GM23248 (cell line): ENCODE measurements at regions not wholly inside any gene's neighbourhood (a gene's known extent, or its start where the extent isn't known, plus 50 kb on each side); places are given as distances from the start of the nearest gene placed in this dataset.
"Not testable (repeated sequence)": the region's sequence is repeated elsewhere in the genome, so short reads cannot be mapped to it uniquely, and the experiment has no call there.

Experiments
- DNase-seq: peaks from one replicate; pipeline ENCODE4 v3.0.0-alpha.2; 2015
- H2AFZ ChIP-seq: fragments of 200-600 bp; sonication (generic); 2 replicates; pipeline ENCODE4 v1.6.1; 2016; ENCODE audit warnings: antibody characterized with exemption
- H3F3A ChIP-seq: fragments of 200-600 bp; sonication (generic); 2 replicates; pipeline ENCODE4 v1.6.1; 2016; ENCODE audit warnings: mild to moderate bottlenecking, antibody characterized with exemption, mixed run types; ENCODE audit not compliant: insufficient read depth
- H3K27ac ChIP-seq: fragments of 200-600 bp; sonication (generic); 2 replicates; pipeline ENCODE4 v1.5.1; 2016; ENCODE audit warnings: mild to moderate bottlenecking
- H3K27me3 ChIP-seq: fragments of 200-600 bp; sonication (generic); replicated peaks from 2 replicates; pipeline ENCODE4 v1.6.1; 2016; ENCODE audit warnings: mild to moderate bottlenecking; ENCODE audit not compliant: insufficient read depth
- H3K36me3 ChIP-seq: fragments of 200-600 bp; sonication (generic); 2 replicates; pipeline ENCODE4 v1.6.1; 2016; ENCODE audit warnings: low read depth, mild to moderate bottlenecking
- H3K4me1 ChIP-seq: fragments of 200-600 bp; sonication (generic); 2 replicates; pipeline ENCODE4 v1.6.1; 2016; ENCODE audit warnings: mild to moderate bottlenecking; ENCODE audit not compliant: insufficient read depth
- H3K4me2 ChIP-seq: fragments of 200-600 bp; sonication (generic); one replicate; pipeline ENCODE4 v1.6.1; 2016; ENCODE audit warnings: mild to moderate bottlenecking; ENCODE audit not compliant: unreplicated experiment
- H3K4me3 ChIP-seq: fragments of 200-600 bp; sonication (generic); 2 replicates; pipeline ENCODE4 v1.5.1; 2016; ENCODE audit warnings: mild to moderate bottlenecking
- H3K79me2 ChIP-seq: fragments of 200-600 bp; sonication (generic); 2 replicates; pipeline ENCODE4 v1.6.1; 2016; ENCODE audit warnings: mild to moderate bottlenecking; ENCODE audit not compliant: insufficient read depth
- H3K9ac ChIP-seq: fragments of 200-600 bp; sonication (generic); 2 replicates; pipeline ENCODE4 v1.6.1; 2016; ENCODE audit warnings: mild to moderate bottlenecking
- H3K9me2 ChIP-seq: fragments of 200-600 bp; sonication (generic); 2 replicates; pipeline ENCODE4 v1.6.1; 2016; ENCODE audit warnings: mixed run types, mild to moderate bottlenecking, moderate library complexity; ENCODE audit not compliant: insufficient read depth
- H3K9me3 ChIP-seq: fragments of 200-600 bp; sonication (generic); one replicate; pipeline ENCODE4 v1.6.1; 2017; ENCODE audit warnings: low read depth
- H4K20me1 ChIP-seq: fragments of 200-600 bp; sonication (generic); 2 replicates; pipeline ENCODE4 v1.6.0; 2016; ENCODE audit not compliant: insufficient read depth
- EZH2 ChIP-seq: fragments of 200-600 bp; sonication (generic); IDR thresholded peaks from 2 replicates; pipeline ENCODE4 v1.6.1; 2018; ENCODE audit warnings: antibody characterized with exemption, mild to moderate bottlenecking; ENCODE audit not compliant: insufficient read depth, poor library complexity, severe bottlenecking
- EZH2phosphoT487 ChIP-seq: fragments of 200-600 bp; sonication (generic); IDR thresholded peaks from 2 replicates; pipeline ENCODE4 v1.6.1; 2018; ENCODE audit warnings: antibody characterized with exemption, moderate library complexity, mild to moderate bottlenecking, low read depth; ENCODE audit not compliant: insufficient read depth
- WGBS, 2 experiments: methylation state at CpG; one replicate each; pipeline ENCODE4 v1.1.6; 2015 to 2017; ENCODE audit warnings: low lambda C conversion rate in 2 of 2, low coverage in 1 of 2; ENCODE audit errors: missing lambda C conversion rate in 2 of 2; 5-methylcytosine and 5-hydroxymethylcytosine counted together
- in situ Hi-C: fragments of 300-500 bp; cut with MboI; formaldehyde crosslinking; loops from 2 replicates; pipeline ENCODE4 v1.15.0; 2020

DNA sequence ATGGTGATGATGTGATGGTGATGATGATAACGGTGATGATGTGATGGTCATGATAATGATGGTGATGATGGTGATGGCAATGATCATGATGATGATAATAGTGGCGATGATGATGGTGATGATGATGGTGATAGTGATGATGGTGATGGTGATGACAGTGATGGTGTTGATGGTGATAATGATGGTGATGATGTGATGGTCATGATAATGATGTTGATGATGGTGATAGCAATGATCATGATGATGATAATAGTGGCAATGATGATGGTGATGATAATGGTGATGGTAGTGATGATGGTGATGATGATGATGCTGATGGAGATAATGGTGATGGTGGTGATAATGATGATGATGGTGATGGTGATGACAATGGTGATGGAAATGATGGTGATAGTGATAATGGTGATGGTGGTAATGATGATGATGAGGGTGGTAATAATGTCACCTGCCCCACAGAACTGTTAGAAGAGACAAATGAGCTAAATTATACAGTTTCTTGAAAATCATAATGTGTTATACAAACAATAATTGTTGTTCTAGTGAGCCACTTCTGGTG lies 289.9 kb downstream of the ASMT start:
- in situ Hi-C loops, result no loop called here
- DNase-seq, result no peak
- Histone ChIP-seq H3K36me3 (no peaks in the 10 kb centered on the region), H2AFZ (no peak overlapping the region), H3K4me3 (no peak overlapping the region), H3K79me2 (no peaks in the 10 kb centered on the region), H3K9me3 (no peaks in the 10 kb centered on the region), H3K9me2 (no peaks in the 10 kb centered on the region), H3K27me3 (no peaks in the 10 kb centered on the region), H4K20me1 (no peaks in the 10 kb centered on the region), H3F3A (no peaks in the 10 kb centered on the region), H3K9ac (no peak overlapping the region), H3K27ac (no peak overlapping the region), H3K4me2 (no peak overlapping the region), H3K4me1 (no peaks in the 10 kb centered on the region)
- 40 to 64% methylated on average over 2 of the region's 2 CpGs for WGBS, 2 experiments
- TF ChIP-seq EZH2 (no peak), EZH2phosphoT487 (no peak)

DNA sequence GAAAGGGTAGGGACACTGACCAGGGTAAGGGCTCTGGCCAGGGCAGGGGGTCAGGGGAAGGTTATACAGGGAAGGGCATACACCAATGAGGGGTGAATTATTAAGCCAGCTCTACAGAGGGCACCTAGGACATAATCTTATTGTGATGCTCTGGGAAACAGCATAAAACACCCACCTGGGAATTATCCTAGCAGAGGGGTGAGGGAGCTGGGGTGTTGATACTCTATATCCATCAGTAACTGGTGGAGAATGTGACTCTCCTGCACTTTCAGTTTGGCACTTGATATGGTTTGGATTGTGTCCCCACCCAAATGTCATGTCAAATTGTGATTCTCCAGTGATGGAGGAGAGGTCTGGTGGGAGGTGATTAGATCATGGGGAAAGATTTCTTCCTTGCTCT lies 291.2 kb downstream of the ASMT start:
- H3K4me3 ChIP-seq, result no peak overlapping the region
- no peaks in the 10 kb centered on the region for H3K9me2 ChIP-seq
- no peaks in the 10 kb centered on the region for H3K79me2 ChIP-seq
- no peaks in the 10 kb centered on the region for H4K20me1 ChIP-seq
- H3K36me3 ChIP-seq, result no peaks in the 10 kb centered on the region
- TF ChIP-seq EZH2phosphoT487, result no peak
- TF ChIP-seq EZH2, result no peak
- no peak overlapping the region for H3K4me2 ChIP-seq
- DNase-seq, result no peak
- H3K27me3 ChIP-seq, result no peaks in the 10 kb centered on the region
- no peaks in the 10 kb centered on the region for H3F3A ChIP-seq
- no peak overlapping the region for H3K9ac ChIP-seq
- H2AFZ ChIP-seq, result no peak overlapping the region
- in situ Hi-C loops, result no loop called here
- no peaks in the 10 kb centered on the region for H3K4me1 ChIP-seq
- H3K9me3 ChIP-seq, result no peaks in the 10 kb centered on the region
- H3K27ac ChIP-seq, result no peak overlapping the region

DNA sequence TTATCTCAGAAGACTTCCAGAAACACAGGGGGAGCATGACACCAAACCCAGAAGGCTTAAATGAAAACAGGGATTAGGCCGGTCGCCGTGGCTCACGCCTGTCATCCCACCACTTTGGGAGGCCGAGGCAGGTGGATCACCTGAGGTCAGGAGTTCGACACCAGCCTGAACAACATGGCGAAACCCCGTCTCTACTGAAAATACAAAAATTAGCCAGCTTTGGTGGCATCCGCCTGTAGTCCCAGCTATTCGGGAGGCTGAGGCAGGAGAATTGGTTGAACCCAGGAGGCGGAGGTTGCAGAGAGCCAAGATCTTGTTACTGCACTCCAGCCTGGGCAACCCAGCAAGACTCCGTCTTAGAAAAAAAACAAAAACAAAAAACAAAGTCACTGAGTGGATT lies 294.1 kb downstream of the ASMT start:
- H3F3A ChIP-seq, H3K9me2 ChIP-seq, in situ Hi-C loops, H3K27me3 ChIP-seq, H3K36me3 ChIP-seq, H3K4me2 ChIP-seq, H3K79me2 ChIP-seq, DNase-seq, H3K4me1 ChIP-seq, H4K20me1 ChIP-seq, H3K27ac ChIP-seq, H2AFZ ChIP-seq, H3K9ac ChIP-seq, H3K4me3 ChIP-seq, H3K9me3 ChIP-seq: not testable (repeated sequence)
- WGBS, 2 experiments, result 62 to 75% methylated on average over 12 of the region's 12 CpGs

DNA sequence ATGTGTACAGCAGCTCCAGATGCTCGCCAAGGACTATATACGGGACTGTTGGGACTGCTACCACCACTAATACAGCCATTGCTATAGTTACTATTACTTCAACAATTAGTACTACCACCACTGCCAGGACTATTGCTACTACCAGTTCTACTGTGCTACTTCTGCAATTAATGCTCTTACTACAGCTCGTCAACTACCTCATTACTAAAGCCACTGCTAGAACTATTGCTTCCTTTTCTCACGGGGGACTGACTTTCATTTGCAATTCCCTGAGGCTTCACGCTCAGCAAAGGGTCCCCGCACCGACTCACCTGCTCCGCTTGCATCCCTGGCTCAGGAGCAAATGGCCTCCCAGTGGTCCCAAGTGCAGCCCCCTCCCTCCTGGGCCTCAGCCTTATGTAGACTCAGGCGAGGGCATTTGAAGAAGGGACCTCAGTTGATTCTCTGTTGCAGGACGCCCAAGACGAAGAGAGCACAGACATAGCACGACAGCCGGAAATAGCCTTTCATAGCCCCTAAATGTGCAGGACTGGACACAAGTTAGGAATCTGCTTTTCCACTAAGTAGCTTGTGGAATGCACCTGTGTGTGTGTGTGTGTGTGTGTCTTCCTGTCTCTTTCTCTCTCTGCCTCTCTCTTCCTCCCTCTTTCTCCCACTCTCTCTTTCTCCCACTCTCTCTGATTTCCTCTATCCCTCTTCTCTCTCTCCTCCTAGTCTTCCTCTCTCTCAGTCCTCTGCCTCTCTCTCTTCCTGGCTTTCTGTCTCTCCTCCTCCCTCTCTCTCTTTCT lies 294.8 kb downstream of the ASMT start:
- H3K27me3 ChIP-seq, result no peaks in the 10 kb centered on the region
- no peaks in the 10 kb centered on the region for H3K9me2 ChIP-seq
- no peak overlapping the region for H3K9ac ChIP-seq
- DNase-seq, result no peak
- no peaks in the 10 kb centered on the region for H3K4me1 ChIP-seq
- H3K79me2 ChIP-seq, result no peaks in the 10 kb centered on the region
- H3K36me3 ChIP-seq, result no peaks in the 10 kb centered on the region
- H3F3A ChIP-seq, result no peaks in the 10 kb centered on the region
- H3K9me3 ChIP-seq, result no peaks in the 10 kb centered on the region
- no peak overlapping the region for H3K27ac ChIP-seq
- no peak overlapping the region for H3K4me2 ChIP-seq
- H3K4me3 ChIP-seq, result no peak overlapping the region
- no peak for TF ChIP-seq EZH2phosphoT487
- no peak for TF ChIP-seq EZH2
- 20 to 25% methylated on average over 13 of the region's 13 CpGs for WGBS, 2 experiments
- in situ Hi-C loops, result no loop called here
- H2AFZ ChIP-seq, result no peak overlapping the region
- no peaks in the 10 kb centered on the region for H4K20me1 ChIP-seq

DNA sequence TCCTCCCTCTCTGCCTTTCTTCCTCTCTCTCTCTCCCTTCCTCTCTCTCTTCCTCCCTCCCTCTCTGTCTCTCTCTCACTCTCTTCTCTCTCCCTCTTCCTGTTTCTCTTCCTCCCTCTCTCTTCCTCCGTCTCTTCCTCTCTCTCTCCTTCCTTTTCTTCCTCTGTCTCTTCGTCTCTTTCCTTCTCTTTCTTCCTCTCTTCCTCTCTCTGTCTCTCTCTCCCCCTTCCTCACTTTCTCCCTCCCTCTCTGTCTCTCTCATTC lies 295.3 kb downstream of the ASMT start:
- H3K9ac ChIP-seq, result no peak overlapping the region
- no peak overlapping the region for H3K4me2 ChIP-seq
- no peak overlapping the region for H3K27ac ChIP-seq
- TF ChIP-seq EZH2phosphoT487 (no peak), EZH2 (no peak)
- no peak overlapping the region for H3K4me3 ChIP-seq
- in situ Hi-C loops, result no loop called here
- H3F3A ChIP-seq, result no peaks in the 10 kb centered on the region
- no peaks in the 10 kb centered on the region for H3K4me1 ChIP-seq
- no peak for DNase-seq
- WGBS, 2 experiments, result 7 to 89% methylated on average over 2 of the region's 2 CpGs
- no peaks in the 10 kb centered on the region for H3K9me2 ChIP-seq
- no peaks in the 10 kb centered on the region for H3K36me3 ChIP-seq
- H3K79me2 ChIP-seq, result no peaks in the 10 kb centered on the region
- no peaks in the 10 kb centered on the region for H3K27me3 ChIP-seq
- no peaks in the 10 kb centered on the region for H3K9me3 ChIP-seq
- no peaks in the 10 kb centered on the region for H4K20me1 ChIP-seq
- no peak overlapping the region for H2AFZ ChIP-seq
